Thymus (tissue), 11 donors: ENCODE measurements at regions not wholly inside any gene's neighbourhood (a gene's known extent, or its start where the extent isn't known, plus 50 kb on each side); places are given as distances from the start of the nearest gene placed in this dataset.

Experiments
- DNase-seq, 9 donors: peaks; one replicate each; pipeline ENCODE4 v3.0.0-alpha.2; 2013; ENCODE audit warnings: low spot score in 9 of 9, low read depth in 6 of 9, missing footprints in 1 of 9
- H3K27ac ChIP-seq, 2 donors: one replicate each; pipeline ENCODE4 v1.5.1; 2013; ENCODE audit warnings: control low read depth in 1 of 2, low read depth in 1 of 2, low read length in 1 of 2, mild to moderate bottlenecking in 1 of 2, moderate library complexity in 1 of 2
- H3K27me3 ChIP-seq, 2 donors: one replicate each; pipeline ENCODE4 v1.5.1; 2013; ENCODE audit warnings: low read length in 1 of 2; ENCODE audit not compliant: control insufficient read depth in 2 of 2, insufficient read depth in 1 of 2
- H3K36me3 ChIP-seq, 2 donors: one replicate each; pipeline ENCODE4 v1.5.1; 2013; ENCODE audit warnings: low read length in 1 of 2, mild to moderate bottlenecking in 1 of 2, moderate library complexity in 1 of 2; ENCODE audit not compliant: control insufficient read depth in 2 of 2, insufficient read depth in 2 of 2
- H3K4me1 ChIP-seq, 2 donors: one replicate each; pipeline ENCODE4 v1.5.1; 2013; ENCODE audit warnings: low read length in 2 of 2; ENCODE audit not compliant: control insufficient read depth in 2 of 2, insufficient read depth in 2 of 2
- H3K4me3 ChIP-seq, 2 donors: one replicate each; pipeline ENCODE4 v1.5.1; 2013; ENCODE audit warnings: low read length in 2 of 2, control low read depth in 1 of 2, mild to moderate bottlenecking in 1 of 2
- H3K9me3 ChIP-seq, 2 donors: one replicate each; pipeline ENCODE4 v1.5.1; 2013; ENCODE audit warnings: low read length in 1 of 2, mild to moderate bottlenecking in 1 of 2; ENCODE audit not compliant: control insufficient read depth in 2 of 2, insufficient read depth in 1 of 2
- WGBS: extraction: QIAGEN DNeasy Blood & Tissue Kit; methylation state at CpG from one replicate; pipeline ENCODE4 v1.1.7; 2013; 5-methylcytosine and 5-hydroxymethylcytosine counted together
- donor health status: healthy.

GRCh38 chr13:73142071-73142470 lies 83.3 kb downstream of the KLF5 start:
- no peak overlapping the region for H3K4me3 ChIP-seq
- H3K27me3 ChIP-seq, result no peaks in the 10 kb centered on the region
- 91% methylated on average over 5 of the region's 5 CpGs for WGBS
- DNase-seq, result no peak
- H3K9me3 ChIP-seq, result no peaks in the 10 kb centered on the region
- no peak overlapping the region for H3K27ac ChIP-seq
- no peaks in the 10 kb centered on the region for H3K36me3 ChIP-seq
- H3K4me1 ChIP-seq, result no peaks in the 10 kb centered on the region

GRCh38 chr13:73141292-73141771 lies 82.5 kb downstream of the KLF5 start:
- Histone ChIP-seq H3K36me3 (no peaks in the 10 kb centered on the region), H3K4me3 (no peak overlapping the region), H3K27me3 (no peaks in the 10 kb centered on the region), H3K27ac (no peak overlapping the region), H3K9me3 (no peaks in the 10 kb centered on the region), H3K4me1 (no peaks in the 10 kb centered on the region)
- WGBS, result 90% methylated on average over 4 of the region's 4 CpGs
- DNase-seq, result no peak

- Histone ChIP-seq H3K27ac (no peak overlapping the region), H3K4me3 (no peak overlapping the region), H3K27me3 (no peaks in the 10 kb centered on the region), H3K36me3 (no peaks in the 10 kb centered on the region), H3K9me3 (no peaks in the 10 kb centered on the region), H3K4me1 (no peaks in the 10 kb centered on the region)
- 87% methylated on average over 2 of the region's 2 CpGs for WGBS
- DNase-seq, result no peak
These were observed 82.0 kb downstream of the KLF5 start for GRCh38 chr13:73140801-73141200.

- no peak for DNase-seq
- 93% methylated on average over 11 of the region's 11 CpGs for WGBS
These were observed 80.1 kb downstream of the KLF5 start for GRCh38 chr13:73138638-73139491.

DNA sequence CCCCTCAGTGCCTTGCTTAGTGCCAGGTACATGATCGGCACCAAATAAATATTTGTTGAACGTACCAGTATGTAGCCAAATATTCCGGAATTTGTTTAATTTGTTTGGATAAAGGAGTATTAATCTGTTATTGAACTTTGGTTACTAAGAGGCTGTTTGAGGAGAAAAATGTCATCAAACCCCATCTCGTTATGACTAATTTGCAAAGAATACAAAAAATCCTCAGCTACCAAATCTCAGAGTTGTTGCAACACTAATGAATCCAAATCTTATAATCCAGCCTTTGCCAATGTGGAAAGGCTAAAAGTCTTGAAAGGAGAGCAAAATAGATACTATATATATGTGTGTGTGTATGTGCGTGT lies 79.5 kb downstream of the KLF5 start:
- no peaks in the 10 kb centered on the region for H3K36me3 ChIP-seq
- no peak for DNase-seq
- WGBS, result 96% methylated on average over 5 of the region's 5 CpGs
- H3K9me3 ChIP-seq, result no peaks in the 10 kb centered on the region
- H3K27ac ChIP-seq, result no peak overlapping the region
- H3K4me3 ChIP-seq, result no peak overlapping the region
- no peaks in the 10 kb centered on the region for H3K27me3 ChIP-seq
- no peaks in the 10 kb centered on the region for H3K4me1 ChIP-seq

More at GRCh38 chr13:73138638-73139491, 80.1 kb downstream of the KLF5 start:
- Histone ChIP-seq H3K27ac (no peak overlapping the region), H3K27me3 (no peaks in the 10 kb centered on the region), H3K9me3 (no peaks in the 10 kb centered on the region), H3K4me3 (no peak overlapping the region), H3K36me3 (no peaks in the 10 kb centered on the region), H3K4me1 (no peaks in the 10 kb centered on the region)

DNA sequence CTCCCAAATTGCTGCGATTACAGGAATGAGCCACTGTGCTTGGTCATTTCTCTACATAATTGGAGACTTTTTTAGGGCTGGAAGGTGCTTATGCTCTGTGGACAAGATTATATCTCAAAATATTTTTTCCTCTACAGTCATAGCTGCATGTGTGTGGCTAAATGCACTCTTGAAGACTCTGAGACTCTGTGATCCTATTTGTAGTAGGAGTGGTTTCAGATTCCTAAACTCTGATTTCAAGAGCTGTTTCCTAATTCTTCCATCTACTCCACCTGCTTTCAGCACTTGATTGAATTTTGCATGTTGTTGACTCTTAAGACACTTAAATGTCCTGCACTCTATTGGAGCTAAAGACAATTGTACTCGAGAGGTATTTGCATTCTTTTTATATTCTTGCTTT lies 78.0 kb downstream of the KLF5 start:
- WGBS, result 98% methylated on average over 2 of the region's 2 CpGs
- Histone ChIP-seq H3K27ac (no peak overlapping the region), H3K36me3 (no peaks in the 10 kb centered on the region), H3K9me3 (no peaks in the 10 kb centered on the region), H3K27me3 (no peaks in the 10 kb centered on the region), H3K4me3 (no peak overlapping the region), H3K4me1 (no peaks in the 10 kb centered on the region)
- DNase-seq, result no peak

DNA sequence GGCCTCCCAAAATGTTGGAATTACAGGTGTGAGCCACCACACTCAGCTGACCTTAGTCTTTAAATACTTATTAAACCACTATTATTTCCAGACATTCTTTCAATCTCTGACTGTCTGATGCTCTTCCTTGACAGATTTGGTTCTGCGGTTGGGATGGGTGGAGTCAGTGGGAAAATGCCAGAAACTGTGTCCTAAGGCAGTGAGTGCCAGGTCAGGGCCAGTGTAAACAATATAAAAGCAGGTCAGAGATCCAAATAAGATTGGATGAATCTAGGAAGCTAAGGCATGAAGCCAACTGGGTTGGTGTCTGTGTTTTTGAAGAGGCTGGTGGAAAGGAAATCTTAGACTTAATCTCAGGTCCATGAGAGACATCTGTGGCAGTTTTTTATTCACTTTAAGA lies 74.7 kb downstream of the KLF5 start:
- H3K4me1 ChIP-seq, result no peaks in the 10 kb centered on the region
- no peak overlapping the region for H3K4me3 ChIP-seq
- H3K9me3 ChIP-seq, result no peaks in the 10 kb centered on the region
- H3K27me3 ChIP-seq, result no peaks in the 10 kb centered on the region
- no peaks in the 10 kb centered on the region for H3K36me3 ChIP-seq
- H3K27ac ChIP-seq, result no peak overlapping the region
- WGBS, result 96% methylated on average over 1 of the region's 1 CpG
- no peak for DNase-seq

- no peak for DNase-seq
- Histone ChIP-seq H3K9me3 (no peaks in the 10 kb centered on the region), H3K4me3 (no peak overlapping the region), H3K27me3 (no peaks in the 10 kb centered on the region), H3K27ac (no peak overlapping the region), H3K4me1 (no peaks in the 10 kb centered on the region), H3K36me3 (no peaks in the 10 kb centered on the region)
- WGBS, result 96% methylated on average over 4 of the region's 4 CpGs
These were observed 72.4 kb downstream of the KLF5 start for GRCh38 chr13:73131247-73131646.

DNA sequence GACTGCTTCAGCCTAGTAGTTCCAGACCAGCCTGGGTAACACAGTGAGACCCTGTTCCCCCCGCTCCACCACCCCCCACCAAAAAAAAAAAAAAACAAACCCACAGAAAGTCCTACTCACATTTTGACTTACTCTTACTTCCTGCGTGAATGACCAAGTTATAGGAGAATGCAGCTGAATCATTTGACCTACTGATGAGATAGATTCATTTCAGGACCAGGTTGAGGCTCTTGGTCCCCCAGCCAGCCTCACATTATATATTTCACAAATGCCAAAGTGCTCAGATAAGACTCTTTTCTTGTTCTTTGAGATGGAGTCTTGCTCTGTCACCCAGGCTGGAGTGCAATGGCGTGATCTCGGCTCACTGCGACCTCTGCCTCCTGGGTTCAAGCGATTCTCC lies 70.2 kb downstream of the KLF5 start:
- WGBS, result 97% methylated on average over 6 of the region's 6 CpGs
- no peak for DNase-seq
- no peak overlapping the region for H3K4me3 ChIP-seq
- H3K9me3 ChIP-seq, result no peaks in the 10 kb centered on the region
- H3K27ac ChIP-seq, result no peak overlapping the region
- H3K27me3 ChIP-seq, result no peaks in the 10 kb centered on the region
- H3K36me3 ChIP-seq, result no peaks in the 10 kb centered on the region
- H3K4me1 ChIP-seq, result no peaks in the 10 kb centered on the region
